PFSK-1 (cell line): ENCODE measurements at regions not wholly inside any gene's neighbourhood (a gene's known extent, or its start where the extent isn't known, plus 50 kb on each side); places are given as distances from the start of the nearest gene placed in this dataset.

ENCODE experiments used
- FOXP2 ChIP-seq: optimal IDR thresholded peaks from 2 replicates; pipeline ENCODE3; 2011; ENCODE audit warnings: borderline replicate concordance, control low read depth, inconsistent platforms; ENCODE audit not compliant: insufficient read depth; ENCODE audit errors: extremely low read length, extremely low read depth
- POLR2AphosphoS5 ChIP-seq: IDR thresholded peaks from 2 replicates; pipeline ENCODE4 v1.6.1; 2012; ENCODE audit warnings: low read depth, mild to moderate bottlenecking, control low read depth, low read length, moderate library complexity
- REST ChIP-seq, 2 experiments: IDR thresholded peaks; 2 replicates each; pipeline versions ENCODE4 v1.6.1 to v1.8.0; 2011 to 2012; ENCODE audit warnings: low read depth in 2 of 2, low read length in 2 of 2, control low read depth in 1 of 2, inconsistent platforms in 1 of 2, mild to moderate bottlenecking in 1 of 2, moderate library complexity in 1 of 2; ENCODE audit not compliant: insufficient read depth in 1 of 2
- SIN3A ChIP-seq: IDR thresholded peaks from 2 replicates; pipeline ENCODE4 v1.6.1; 2012; ENCODE audit warnings: mild to moderate bottlenecking, low read length, moderate library complexity, borderline replicate concordance; ENCODE audit not compliant: insufficient read depth
- TAF1 ChIP-seq: IDR thresholded peaks from 2 replicates; pipeline ENCODE4 v1.6.1; 2012; ENCODE audit warnings: low read length, control low read depth, borderline replicate concordance; ENCODE audit not compliant: insufficient read depth

GRCh38 chr10:10941127-10941730 is 76.4 kb upstream of the CELF2 start:
- TF ChIP-seq TAF1 (no peak), REST (IDR thresholded peaks at IDR 0.05; ENCODE audit: insufficient read depth in 1 of 2, low read depth in 2 of 2, low read length in 2 of 2) (no peak), SIN3A (no peak), POLR2AphosphoS5 (no peak), FOXP2 (no peak)
